ENCODE measurements at regions not wholly inside any gene's neighbourhood (a gene's known extent, or its start where the extent isn't known, plus 50 kb on each side); places are given as distances from the start of the nearest gene placed in this dataset.

DNA sequence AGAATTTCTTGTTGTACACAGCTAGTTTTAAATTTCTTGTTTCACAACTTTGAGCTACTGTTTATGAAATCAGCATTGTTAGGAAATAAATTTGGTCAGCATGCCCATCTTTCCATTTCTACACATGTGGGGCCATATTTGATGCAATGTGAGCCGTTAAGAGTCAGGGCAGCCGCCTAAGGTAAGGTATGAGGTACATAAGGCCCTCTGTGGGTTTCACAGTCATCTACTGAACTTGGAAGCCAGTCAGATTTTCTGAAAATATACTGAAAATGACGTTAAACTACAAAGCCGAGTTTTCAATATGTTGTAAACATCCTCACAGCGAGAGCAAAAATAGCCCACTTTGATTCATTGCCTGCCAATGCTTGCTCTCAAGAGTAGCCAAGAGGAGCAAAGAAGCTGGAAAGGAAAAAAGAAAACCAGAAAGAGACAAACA is 94.7 kb upstream of the PDZRN3 start:
- H3K27ac ChIP-seq: peak overlapping the region; percentile 69 to 91
- peak in 2 of 3 donors; percentile 21 to 51 for TF ChIP-seq POLR2AphosphoS5 (IDR thresholded peaks at IDR 0.05)
- TF ChIP-seq, protein P1, sequence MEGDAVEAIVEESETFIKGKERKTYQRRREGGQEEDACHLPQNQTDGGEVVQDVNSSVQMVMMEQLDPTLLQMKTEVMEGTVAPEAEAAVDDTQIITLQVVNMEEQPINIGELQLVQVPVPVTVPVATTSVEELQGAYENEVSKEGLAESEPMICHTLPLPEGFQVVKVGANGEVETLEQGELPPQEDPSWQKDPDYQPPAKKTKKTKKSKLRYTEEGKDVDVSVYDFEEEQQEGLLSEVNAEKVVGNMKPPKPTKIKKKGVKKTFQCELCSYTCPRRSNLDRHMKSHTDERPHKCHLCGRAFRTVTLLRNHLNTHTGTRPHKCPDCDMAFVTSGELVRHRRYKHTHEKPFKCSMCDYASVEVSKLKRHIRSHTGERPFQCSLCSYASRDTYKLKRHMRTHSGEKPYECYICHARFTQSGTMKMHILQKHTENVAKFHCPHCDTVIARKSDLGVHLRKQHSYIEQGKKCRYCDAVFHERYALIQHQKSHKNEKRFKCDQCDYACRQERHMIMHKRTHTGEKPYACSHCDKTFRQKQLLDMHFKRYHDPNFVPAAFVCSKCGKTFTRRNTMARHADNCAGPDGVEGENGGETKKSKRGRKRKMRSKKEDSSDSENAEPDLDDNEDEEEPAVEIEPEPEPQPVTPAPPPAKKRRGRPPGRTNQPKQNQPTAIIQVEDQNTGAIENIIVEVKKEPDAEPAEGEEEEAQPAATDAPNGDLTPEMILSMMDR (IDR thresholded peaks at IDR 0.05): no peak
- intact Hi-C loops (cut with DNase I; ENCODE audit: low total_unique reads): no loop called here
- H3K4me1 ChIP-seq: peaks cover 8 to 11% of the 10 kb centered on the region in 2 donors
- no peak for DNase-seq (ENCODE audit: low spot score in 2 of 2)
- peak overlapping the region in 2 of 3 donors; percentile 17 to 39 for H3K4me3 ChIP-seq
- H3K36me3 ChIP-seq: no peaks in the 10 kb centered on the region
- no peaks in the 10 kb centered on the region for H3K9me3 ChIP-seq
- H3K27me3 ChIP-seq: no peaks in the 10 kb centered on the region

DNA sequence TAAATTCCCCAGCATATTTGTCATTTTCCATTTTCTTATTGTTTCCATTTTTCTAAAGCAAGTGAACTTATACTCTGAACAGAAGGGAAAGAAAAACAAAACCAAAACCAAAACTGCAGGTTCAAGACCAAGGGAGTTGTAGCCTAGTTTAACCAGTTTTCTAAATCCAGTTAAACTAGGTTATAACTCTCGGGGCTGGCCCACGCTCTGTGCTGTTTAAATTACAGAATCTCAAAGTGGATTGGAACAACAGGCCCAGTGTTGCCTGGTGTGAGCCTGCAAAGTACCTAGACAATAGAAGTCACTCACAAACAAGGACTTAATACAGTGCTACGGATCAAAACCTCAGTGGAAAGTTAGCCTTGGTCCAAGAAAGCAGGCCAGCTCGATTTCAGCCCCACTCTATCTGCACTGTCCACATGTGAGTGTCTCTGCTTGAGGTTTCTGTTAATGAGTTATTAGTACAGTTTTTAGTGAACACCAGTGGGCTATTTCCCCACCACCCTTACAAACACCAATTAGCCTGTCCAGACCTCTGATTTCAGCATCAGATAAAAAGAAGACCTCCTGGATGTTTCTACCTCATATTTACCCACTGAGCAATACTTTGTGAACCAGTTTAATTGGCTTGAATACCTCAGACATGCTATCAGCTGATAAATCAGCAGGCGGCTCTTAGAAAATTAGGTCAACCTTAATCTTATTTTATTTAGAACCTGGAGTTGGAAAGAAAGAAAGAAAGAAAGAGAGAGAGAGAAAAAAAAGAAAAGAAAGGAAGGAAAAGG is 93.8 kb upstream of the PDZRN3 start:
- DNase-seq (ENCODE audit: low spot score in 2 of 2): peak in 1 of 2 donors; percentile 54
- intact Hi-C loops (cut with DNase I; ENCODE audit: low total_unique reads): no loop called here

DNA sequence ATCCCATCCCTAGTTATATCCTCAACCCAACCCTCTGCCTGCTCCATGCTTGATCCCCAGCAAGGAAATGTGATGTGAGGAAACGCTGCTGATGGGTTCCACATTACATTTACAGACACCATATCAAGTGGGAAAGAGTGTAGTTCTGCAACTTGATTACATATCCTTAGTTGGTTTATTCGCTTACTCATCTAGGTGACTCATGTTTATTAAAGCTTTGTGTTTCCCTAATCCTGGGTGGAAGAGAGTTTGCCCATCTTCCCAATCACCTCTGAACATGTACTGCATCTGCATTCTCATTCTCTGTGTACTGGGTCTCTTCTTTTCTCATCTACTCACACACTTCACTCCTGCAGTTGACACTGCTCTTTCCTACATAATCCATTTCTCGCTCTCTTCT is 91.7 kb upstream of the PDZRN3 start:
- no peak overlapping the region for H3K4me3 ChIP-seq
- no peak for DNase-seq (ENCODE audit: low spot score in 2 of 2)
- H3K4me1 ChIP-seq: peaks cover 8 to 11% of the 10 kb centered on the region in 2 donors
- no peaks in the 10 kb centered on the region for H3K27me3 ChIP-seq
- intact Hi-C loops (cut with DNase I; ENCODE audit: low total_unique reads): no loop called here
- H3K27ac ChIP-seq: no peak overlapping the region
- H3K36me3 ChIP-seq: no peaks in the 10 kb centered on the region
- TF ChIP-seq POLR2AphosphoS5 (IDR thresholded peaks at IDR 0.05): no peak
- TF ChIP-seq POLR2A (IDR thresholded peaks at IDR 0.05): no peak
- TF ChIP-seq, protein P1 (IDR thresholded peaks at IDR 0.05): no peak
- H3K9me3 ChIP-seq: no peaks in the 10 kb centered on the region

More for the DNA sequence above, 93.8 kb upstream of the PDZRN3 start:
- H3K27ac ChIP-seq: peak overlapping the region; percentile 69 to 91
- no peaks in the 10 kb centered on the region for H3K36me3 ChIP-seq
- TF ChIP-seq, protein P1 (IDR thresholded peaks at IDR 0.05): no peak
- TF ChIP-seq POLR2AphosphoS5 (IDR thresholded peaks at IDR 0.05) (peak in 2 of 3 donors; percentile 7 to 40), POLR2A (IDR thresholded peaks at IDR 0.05) (no peak)
- H3K4me1 ChIP-seq: peaks cover 8 to 11% of the 10 kb centered on the region in 2 donors
- H3K9me3 ChIP-seq: no peaks in the 10 kb centered on the region
- peak overlapping the region in 1 of 3 donors; percentile 31 for H3K4me3 ChIP-seq
- H3K27me3 ChIP-seq: no peaks in the 10 kb centered on the region

DNA sequence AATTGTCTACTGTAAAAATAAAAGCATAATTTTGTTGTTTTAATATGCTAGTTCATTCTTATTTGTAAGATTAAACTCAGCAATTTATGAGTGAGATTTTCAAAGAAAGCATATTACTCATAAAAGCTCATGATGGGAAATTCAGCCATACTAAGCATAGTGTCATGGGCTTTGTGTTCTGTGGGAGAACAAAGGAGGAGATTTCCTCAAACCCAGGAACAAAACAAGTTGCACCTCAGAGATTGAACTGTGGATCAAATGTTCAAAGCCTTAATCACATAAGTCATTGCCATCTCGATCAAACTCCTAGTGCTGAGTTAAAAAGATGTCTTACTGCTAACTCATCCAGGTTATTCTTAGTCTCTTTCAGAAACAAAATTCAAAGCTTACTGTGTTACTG is 85.6 kb upstream of the PDZRN3 start:
- H3K9me3 ChIP-seq: no peaks in the 10 kb centered on the region
- intact Hi-C loops (cut with DNase I; ENCODE audit: low total_unique reads): no loop called here
- H3K4me1 ChIP-seq: no peaks in the 10 kb centered on the region
- H3K4me3 ChIP-seq: no peak overlapping the region
- H3K36me3 ChIP-seq: no peaks in the 10 kb centered on the region
- TF ChIP-seq, protein P1 (IDR thresholded peaks at IDR 0.05): no peak
- TF ChIP-seq POLR2AphosphoS5 (IDR thresholded peaks at IDR 0.05) (no peak), POLR2A (IDR thresholded peaks at IDR 0.05) (no peak)
- no peak overlapping the region for H3K27ac ChIP-seq
- H3K27me3 ChIP-seq: no peaks in the 10 kb centered on the region
- DNase-seq (ENCODE audit: low spot score in 2 of 2): no peak

DNA sequence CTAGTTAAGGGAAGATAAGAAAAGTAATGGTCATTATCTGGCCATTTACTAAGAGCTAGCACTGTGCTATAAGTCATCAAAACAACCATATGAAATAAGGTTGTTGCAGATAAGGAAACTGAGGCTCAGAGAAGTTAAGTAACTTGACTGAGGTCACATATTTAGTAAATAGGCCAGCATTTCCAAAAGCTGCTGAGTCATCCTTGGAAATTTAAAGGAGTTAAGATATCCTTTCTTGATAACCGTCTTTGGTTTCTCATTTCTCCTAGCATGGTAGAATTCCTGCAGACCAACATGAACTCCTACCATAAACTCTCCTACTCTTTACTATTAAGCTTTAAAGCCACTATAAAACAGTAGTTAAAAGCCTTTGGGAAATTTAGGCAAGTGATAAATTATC is 85.0 kb upstream of the PDZRN3 start:
- TF ChIP-seq POLR2AphosphoS5 (IDR thresholded peaks at IDR 0.05) (no peak), POLR2A (IDR thresholded peaks at IDR 0.05) (no peak)
- TF ChIP-seq, protein P1 (IDR thresholded peaks at IDR 0.05): no peak
- no peaks in the 10 kb centered on the region for H3K27me3 ChIP-seq
- no peaks in the 10 kb centered on the region for H3K4me1 ChIP-seq
- no peaks in the 10 kb centered on the region for H3K36me3 ChIP-seq
- no peak overlapping the region for H3K27ac ChIP-seq
- DNase-seq (ENCODE audit: low spot score in 2 of 2): no peak
- H3K9me3 ChIP-seq: no peaks in the 10 kb centered on the region
- intact Hi-C loops (cut with DNase I; ENCODE audit: low total_unique reads): no loop called here
- no peak overlapping the region for H3K4me3 ChIP-seq

All from breast epithelium (tissue), 4 donors.